ENCODE measurements at regions not wholly inside any gene's neighbourhood (a gene's known extent, or its start where the extent isn't known, plus 50 kb on each side); places are given as distances from the start of the nearest gene placed in this dataset.
A peak's percentile ranks its signal among the peaks of the same experiment; 100 is the strongest.

DNA sequence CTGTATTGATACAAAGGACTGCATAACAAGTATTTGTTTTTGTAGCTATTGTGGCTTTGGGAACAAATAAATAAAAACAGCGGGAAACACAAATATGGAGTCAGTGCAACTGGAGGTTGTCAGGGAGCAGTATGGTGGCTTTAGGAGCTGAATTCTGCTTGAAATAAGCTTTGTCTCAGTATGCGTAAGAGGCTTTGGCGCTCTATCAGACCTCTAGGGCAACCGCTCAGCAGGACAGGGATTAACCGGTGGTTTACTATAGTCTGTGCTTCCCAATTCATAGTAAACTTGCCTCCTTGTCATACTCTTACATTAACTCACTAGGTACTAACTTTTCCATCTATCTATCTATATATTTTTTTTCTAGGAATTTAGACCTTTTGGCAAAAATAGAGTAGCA, 104.6 kb downstream of the ZIC1 start:
- DNase-seq, result peak; percentile 83
- Mint-ChIP-seq H3K4me1 (peaks cover 3% of the 10 kb centered on the region), H3K27ac (peak overlapping the region; percentile 15)

GRCh38 chr3:147514366-147515160, 105.4 kb downstream of the ZIC1 start:
- no peaks in the 10 kb centered on the region for H3K36me3 ChIP-seq (ENCODE audit: control insufficient read depth, insufficient read depth, low read length)
- no peaks in the 10 kb centered on the region for H3K4me1 ChIP-seq (ENCODE audit: control insufficient read depth, insufficient read depth, low read length)
- TF ChIP-seq, protein P1, sequence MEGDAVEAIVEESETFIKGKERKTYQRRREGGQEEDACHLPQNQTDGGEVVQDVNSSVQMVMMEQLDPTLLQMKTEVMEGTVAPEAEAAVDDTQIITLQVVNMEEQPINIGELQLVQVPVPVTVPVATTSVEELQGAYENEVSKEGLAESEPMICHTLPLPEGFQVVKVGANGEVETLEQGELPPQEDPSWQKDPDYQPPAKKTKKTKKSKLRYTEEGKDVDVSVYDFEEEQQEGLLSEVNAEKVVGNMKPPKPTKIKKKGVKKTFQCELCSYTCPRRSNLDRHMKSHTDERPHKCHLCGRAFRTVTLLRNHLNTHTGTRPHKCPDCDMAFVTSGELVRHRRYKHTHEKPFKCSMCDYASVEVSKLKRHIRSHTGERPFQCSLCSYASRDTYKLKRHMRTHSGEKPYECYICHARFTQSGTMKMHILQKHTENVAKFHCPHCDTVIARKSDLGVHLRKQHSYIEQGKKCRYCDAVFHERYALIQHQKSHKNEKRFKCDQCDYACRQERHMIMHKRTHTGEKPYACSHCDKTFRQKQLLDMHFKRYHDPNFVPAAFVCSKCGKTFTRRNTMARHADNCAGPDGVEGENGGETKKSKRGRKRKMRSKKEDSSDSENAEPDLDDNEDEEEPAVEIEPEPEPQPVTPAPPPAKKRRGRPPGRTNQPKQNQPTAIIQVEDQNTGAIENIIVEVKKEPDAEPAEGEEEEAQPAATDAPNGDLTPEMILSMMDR (conservative IDR thresholded peaks at IDR 0.05), result no peak
- H3K9ac ChIP-seq (ENCODE audit: extremely low read depth, low read length, poor library complexity, severe bottlenecking), result no peak overlapping the region
- peaks cover 3% of the 10 kb centered on the region for H3K4me1 Mint-ChIP-seq
- DNase-seq, result no peak
- WGBS, 2 experiments (ENCODE audit: insufficient coverage in 1 of 2, insufficient read length in 1 of 2), result 84 to 91% methylated on average over 4 to 8 of the region's 8 CpGs
- no peaks in the 10 kb centered on the region for H3K9me3 Mint-ChIP-seq
- H3K27ac ChIP-seq (ENCODE audit: low read depth, low read length), result no peak overlapping the region
- no peaks in the 10 kb centered on the region for H3K27me3 ChIP-seq (ENCODE audit: control insufficient read depth, insufficient read depth, low read length, poor library complexity, severe bottlenecking)
- no peak overlapping the region for H3K4me3 Mint-ChIP-seq
- H3K36me3 Mint-ChIP-seq (ENCODE audit: low read depth), result no peaks in the 10 kb centered on the region
- H3K9me3 ChIP-seq (ENCODE audit: control insufficient read depth, low read length), result no peaks in the 10 kb centered on the region
- H3K27me3 Mint-ChIP-seq (ENCODE audit: insufficient read depth), result peaks cover 2% of the 10 kb centered on the region
- H3K4me3 ChIP-seq (ENCODE audit: low read length), result no peak overlapping the region
- H3K27ac Mint-ChIP-seq, result no peak overlapping the region

More for the DNA sequence above, 104.6 kb downstream of the ZIC1 start:
- Histone ChIP-seq H3K27ac (ENCODE audit: low read depth, low read length) (no peak overlapping the region), H3K36me3 (ENCODE audit: control insufficient read depth, insufficient read depth, low read length) (no peaks in the 10 kb centered on the region), H3K9ac (ENCODE audit: extremely low read depth, low read length, poor library complexity, severe bottlenecking) (no peak overlapping the region), H3K9me3 (ENCODE audit: control insufficient read depth, low read length) (no peaks in the 10 kb centered on the region), H3K4me1 (ENCODE audit: control insufficient read depth, insufficient read depth, low read length) (no peaks in the 10 kb centered on the region), H3K27me3 (ENCODE audit: control insufficient read depth, insufficient read depth, low read length, poor library complexity, severe bottlenecking) (no peaks in the 10 kb centered on the region), H3K4me3 (ENCODE audit: low read length) (no peak overlapping the region)
- 25 to 27% methylated on average over 2 to 5 of the region's 5 CpGs for WGBS, 2 experiments (ENCODE audit: insufficient coverage in 1 of 2, insufficient read length in 1 of 2)
- no peaks in the 10 kb centered on the region for H3K36me3 Mint-ChIP-seq (ENCODE audit: low read depth)
- TF ChIP-seq, protein P1 (conservative IDR thresholded peaks at IDR 0.05), result no peak
- peaks cover 2% of the 10 kb centered on the region for H3K27me3 Mint-ChIP-seq (ENCODE audit: insufficient read depth)
- no peak overlapping the region for H3K4me3 Mint-ChIP-seq
- H3K9me3 Mint-ChIP-seq, result no peaks in the 10 kb centered on the region

DNA sequence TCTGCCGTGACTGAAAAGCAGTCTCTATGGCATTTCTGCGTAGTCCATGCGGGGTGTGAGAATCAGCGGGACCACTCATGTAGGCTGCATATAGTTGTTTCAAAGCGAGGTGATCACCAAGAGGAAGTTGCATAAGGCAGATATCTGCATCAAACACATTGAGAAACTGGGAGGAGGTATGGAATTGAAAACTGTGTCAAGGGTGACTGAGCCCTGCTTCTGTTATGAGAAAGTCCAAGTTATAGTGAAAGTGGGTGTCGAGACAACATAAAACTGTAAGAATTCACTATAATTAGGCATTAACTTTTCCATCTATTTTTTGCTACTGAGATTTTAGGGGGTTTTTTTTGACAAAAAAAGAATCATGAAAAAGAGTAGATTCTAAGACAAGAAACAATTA, 109.3 kb downstream of the ZIC1 start:
- peaks cover 3% of the 10 kb centered on the region for H3K4me1 Mint-ChIP-seq
- whole genome bisulfite sequencing, 2 experiments (ENCODE audit: insufficient coverage in 1 of 2, insufficient read length in 1 of 2), result 93 to 100% methylated on average over 5 of the region's 6 CpGs

More for the DNA sequence above, 109.3 kb downstream of the ZIC1 start:
- no peaks in the 10 kb centered on the region for H3K9me3 ChIP-seq (ENCODE audit: control insufficient read depth, low read length)
- no peak overlapping the region for H3K27ac ChIP-seq (ENCODE audit: low read depth, low read length)
- Mint-ChIP-seq H3K4me3 (no peak overlapping the region), H3K27me3 (ENCODE audit: insufficient read depth) (no peaks in the 10 kb centered on the region), H3K27ac (no peak overlapping the region), H3K9me3 (no peaks in the 10 kb centered on the region), H3K36me3 (ENCODE audit: low read depth) (no peaks in the 10 kb centered on the region)
- no peak overlapping the region for H3K4me3 ChIP-seq (ENCODE audit: low read length)
- H3K27me3 ChIP-seq (ENCODE audit: control insufficient read depth, insufficient read depth, low read length, poor library complexity, severe bottlenecking), result no peaks in the 10 kb centered on the region
- no peak for DNase-seq
- H3K9ac ChIP-seq (ENCODE audit: extremely low read depth, low read length, poor library complexity, severe bottlenecking), result no peak overlapping the region
- TF ChIP-seq, protein P1 (conservative IDR thresholded peaks at IDR 0.05), result no peak
- H3K36me3 ChIP-seq (ENCODE audit: control insufficient read depth, insufficient read depth, low read length), result no peaks in the 10 kb centered on the region
- no peaks in the 10 kb centered on the region for H3K4me1 ChIP-seq (ENCODE audit: control insufficient read depth, insufficient read depth, low read length)
